OCI-M2 (cell line): ENCODE measurements at regions not wholly inside any gene's neighbourhood (a gene's known extent, or its start where the extent isn't known, plus 50 kb on each side); places are given as distances from the start of the nearest gene placed in this dataset.

Experiments used
- DNase-seq: peaks from one replicate; lab custom pipeline; 2025; ENCODE audit not compliant: unreplicated experiment; lab: John Stamatoyannopoulos, UW

GRCh38 chr3:105923140-105923539, 54.3 kb upstream of the CBLB start:
- DNase-seq: no peak

GRCh38 chr3:105927741-105928140, 58.9 kb upstream of the CBLB start:
- no peak for DNase-seq

- DNase-seq: no peak
These were observed 61.9 kb upstream of the CBLB start for GRCh38 chr3:105930733-105931132.

- DNase-seq: no peak
These were observed 62.7 kb upstream of the CBLB start for GRCh38 chr3:105931500-105931899.

- DNase-seq: no peak
These were observed 65.1 kb upstream of the CBLB start for GRCh38 chr3:105933871-105934270.

GRCh38 chr3:105938101-105938500, 69.3 kb upstream of the CBLB start:
- no peak for DNase-seq

- DNase-seq: no peak
These were observed 70.0 kb upstream of the CBLB start for GRCh38 chr3:105938806-105939205.

- no peak for DNase-seq
These were observed 75.5 kb upstream of the CBLB start for GRCh38 chr3:105944276-105944675.

GRCh38 chr3:105944721-105945120, 75.9 kb upstream of the CBLB start:
- no peak for DNase-seq

GRCh38 chr3:105948101-105948500, 79.3 kb upstream of the CBLB start:
- DNase-seq: no peak

GRCh38 chr3:105950881-105951600, 82.2 kb upstream of the CBLB start:
- DNase-seq: no peak

GRCh38 chr3:105953831-105954230, 85.0 kb upstream of the CBLB start:
- DNase-seq: no peak

- no peak for DNase-seq
These were observed 87.5 kb upstream of the CBLB start for GRCh38 chr3:105956306-105956705.

GRCh38 chr3:105957722-105958121, 88.9 kb upstream of the CBLB start:
- DNase-seq: no peak

- DNase-seq: no peak
These were observed 89.6 kb upstream of the CBLB start for GRCh38 chr3:105958237-105959000.

GRCh38 chr3:105959851-105960250, 91.0 kb upstream of the CBLB start:
- DNase-seq: no peak

GRCh38 chr3:105960381-105960780, 91.6 kb upstream of the CBLB start:
- no peak for DNase-seq

GRCh38 chr3:105963161-105963560, 94.3 kb upstream of the CBLB start:
- no peak for DNase-seq

GRCh38 chr3:105965384-105965783, 96.6 kb upstream of the CBLB start:
- DNase-seq: no peak

- DNase-seq: no peak
These were observed 98.3 kb upstream of the CBLB start for GRCh38 chr3:105967117-105967516.

- no peak for DNase-seq
These were observed 101.5 kb upstream of the CBLB start for GRCh38 chr3:105970283-105970682.

- no peak for DNase-seq
These were observed 103.3 kb upstream of the CBLB start for GRCh38 chr3:105972069-105972468.

- no peak for DNase-seq
These were observed 105.6 kb upstream of the CBLB start for GRCh38 chr3:105974381-105974780.
